ENCODE measurements at regions not wholly inside any gene's neighbourhood (a gene's known extent, or its start where the extent isn't known, plus 50 kb on each side); places are given as distances from the start of the nearest gene placed in this dataset.

- 84 to 95% methylated on average over 4 of the region's 4 CpGs for WGBS, 2 donors
- intact Hi-C loops (cut with DNase I; ENCODE audit: low total_unique reads), result no loop called here
- TF ChIP-seq CTCF (IDR thresholded peaks at IDR 0.05), result no peak
- TF ChIP-seq POLR2A (IDR thresholded peaks at IDR 0.05), result no peak
- no peak overlapping the region for H3K4me3 ChIP-seq (ENCODE audit: low read depth, poor library complexity, severe bottlenecking)
- no peak for DNase-seq (ENCODE audit: low spot score in 2 of 2)
Measured at GRCh38 chr1:172766462-172766861, 107.6 kb downstream of the FASLG start.

GRCh38 chr1:172770071-172770470, 111.2 kb downstream of the FASLG start:
- no peak for DNase-seq (ENCODE audit: low spot score in 2 of 2)
- intact Hi-C loops (cut with DNase I; ENCODE audit: low total_unique reads), result no loop called here
- WGBS, 2 donors, result 86 to 96% methylated on average over 1 of the region's 1 CpG
- H3K4me3 ChIP-seq (ENCODE audit: low read depth, poor library complexity, severe bottlenecking), result no peak overlapping the region
- TF ChIP-seq POLR2A (IDR thresholded peaks at IDR 0.05), result no peak

- TF ChIP-seq POLR2A (IDR thresholded peaks at IDR 0.05) (no peak), CTCF (IDR thresholded peaks at IDR 0.05) (no peak)
- 91 to 93% methylated on average over 3 of the region's 3 CpGs for WGBS, 2 donors
- intact Hi-C loops (cut with DNase I; ENCODE audit: low total_unique reads), result no loop called here
- no peak for DNase-seq (ENCODE audit: low spot score in 2 of 2)
- no peak overlapping the region for H3K4me3 ChIP-seq (ENCODE audit: low read depth, poor library complexity, severe bottlenecking)
Measured at GRCh38 chr1:172774561-172774960, 115.7 kb downstream of the FASLG start.

- WGBS, 2 donors, result 20 to 36% methylated on average over 3 of the region's 3 CpGs
- intact Hi-C loops (cut with DNase I; ENCODE audit: low total_unique reads), result no loop called here
Measured at GRCh38 chr1:172775606-172776005, 116.7 kb downstream of the FASLG start.

GRCh38 chr1:172776071-172776470, 117.2 kb downstream of the FASLG start:
- 27 to 30% methylated on average over 6 of the region's 6 CpGs for WGBS, 2 donors
- intact Hi-C loops (cut with DNase I; ENCODE audit: low total_unique reads), result no loop called here
- no peak overlapping the region for H3K4me3 ChIP-seq (ENCODE audit: low read depth, poor library complexity, severe bottlenecking)
- TF ChIP-seq CTCF (IDR thresholded peaks at IDR 0.05) (no peak), POLR2A (IDR thresholded peaks at IDR 0.05) (no peak)
- no peak for DNase-seq (ENCODE audit: low spot score in 2 of 2)

More at GRCh38 chr1:172775606-172776005, 116.7 kb downstream of the FASLG start:
- H3K4me3 ChIP-seq (ENCODE audit: low read depth, poor library complexity, severe bottlenecking), result no peak overlapping the region
- TF ChIP-seq POLR2A (IDR thresholded peaks at IDR 0.05), result no peak
- TF ChIP-seq CTCF (IDR thresholded peaks at IDR 0.05), result no peak
- no peak for DNase-seq (ENCODE audit: low spot score in 2 of 2)

GRCh38 chr1:172777767-172778166, 118.9 kb downstream of the FASLG start:
- DNase-seq (ENCODE audit: low spot score in 2 of 2), result no peak
- no peak overlapping the region for H3K4me3 ChIP-seq (ENCODE audit: low read depth, poor library complexity, severe bottlenecking)
- TF ChIP-seq CTCF (IDR thresholded peaks at IDR 0.05) (no peak), POLR2A (IDR thresholded peaks at IDR 0.05) (no peak)
- WGBS, 2 donors, result 82 to 86% methylated on average over 3 of the region's 3 CpGs
- intact Hi-C loops (cut with DNase I; ENCODE audit: low total_unique reads), result no loop called here
